Erythroblast (primary cell): ENCODE measurements at regions not wholly inside any gene's neighbourhood (a gene's known extent, or its start where the extent isn't known, plus 50 kb on each side); places are given as distances from the start of the nearest gene placed in this dataset.

ENCODE experiments used
- GATA1 ChIP-seq: IDR thresholded peaks from 2 replicates; pipeline ENCODE4 v1.6.1; 2011; ENCODE audit warnings: low read depth, mild to moderate bottlenecking, control low read depth, low read length, moderate library complexity
- POLR2A ChIP-seq: IDR thresholded peaks from 2 replicates; pipeline ENCODE4 v1.6.1; 2011; ENCODE audit warnings: mild to moderate bottlenecking, low read length

- TF ChIP-seq POLR2A: no peak
- no peak for TF ChIP-seq GATA1
These were observed 68.2 kb downstream of the LHX9 start for GRCh38 chr1:197985351-197985750.
